SKM-1 (cell line): ENCODE measurements at regions not wholly inside any gene's neighbourhood (a gene's known extent, or its start where the extent isn't known, plus 50 kb on each side); places are given as distances from the start of the nearest gene placed in this dataset.
A peak's percentile ranks its signal among the peaks of the same experiment; 100 is the strongest.
"Not testable (repeated sequence)": the region's sequence is repeated elsewhere in the genome, so short reads cannot be mapped to it uniquely, and the experiment has no call there.

Source experiments
- DNase-seq: peaks from one replicate; lab custom pipeline; 2025; ENCODE audit not compliant: unreplicated experiment; lab: John Stamatoyannopoulos, UW

DNA sequence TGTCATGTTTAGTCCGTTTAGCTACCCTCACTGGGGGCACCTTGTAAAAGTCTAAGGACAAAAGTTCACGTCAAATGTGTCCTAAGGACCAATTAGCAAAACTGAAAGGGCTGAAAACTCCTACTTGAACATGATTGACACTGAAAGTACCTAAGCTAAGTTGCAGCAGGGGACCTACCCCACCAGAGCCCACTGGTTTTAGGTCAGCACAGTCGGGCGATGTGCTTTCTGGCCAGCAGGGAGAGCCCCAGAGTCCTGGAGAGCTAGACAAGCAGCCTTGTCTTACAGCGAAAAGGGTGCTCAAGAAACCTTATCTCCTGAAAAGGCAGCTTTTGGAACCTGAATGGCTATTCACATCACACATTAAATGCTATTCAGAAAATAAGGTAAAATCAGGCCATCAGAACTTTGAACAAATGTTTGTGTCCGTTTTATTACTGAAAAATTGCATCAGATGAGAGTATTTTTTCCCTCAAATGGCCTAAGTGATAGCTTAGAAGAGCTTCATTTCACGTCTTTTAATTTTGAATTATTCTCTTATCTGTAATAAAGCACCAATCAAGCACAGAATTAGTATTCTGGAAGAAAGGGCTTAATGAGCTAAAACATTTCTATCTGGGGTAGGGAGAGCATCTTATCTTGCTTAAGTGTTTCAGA is 52.2 kb upstream of the MKI67 start:
- peak; percentile 25 for DNase-seq

DNA sequence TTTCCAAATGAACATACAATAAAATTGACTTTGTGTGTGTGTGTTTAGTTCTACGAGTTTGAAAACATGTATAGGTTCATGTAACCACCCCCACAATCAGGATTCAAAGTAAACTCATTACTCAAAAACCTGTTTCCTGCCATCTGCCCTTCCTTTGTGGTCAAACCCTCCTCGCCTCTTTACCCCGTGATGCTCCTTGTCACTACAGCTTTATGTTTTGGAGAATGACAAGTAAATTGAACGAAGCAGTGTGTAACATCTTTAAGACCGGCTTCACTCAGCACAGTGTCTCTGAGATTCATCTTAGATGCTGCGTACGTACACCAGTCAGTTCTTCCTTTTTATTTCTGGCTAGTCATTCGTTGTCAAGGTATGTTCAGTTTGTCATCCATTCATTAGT is 54.6 kb upstream of the MKI67 start:
- DNase-seq, result no peak

DNA sequence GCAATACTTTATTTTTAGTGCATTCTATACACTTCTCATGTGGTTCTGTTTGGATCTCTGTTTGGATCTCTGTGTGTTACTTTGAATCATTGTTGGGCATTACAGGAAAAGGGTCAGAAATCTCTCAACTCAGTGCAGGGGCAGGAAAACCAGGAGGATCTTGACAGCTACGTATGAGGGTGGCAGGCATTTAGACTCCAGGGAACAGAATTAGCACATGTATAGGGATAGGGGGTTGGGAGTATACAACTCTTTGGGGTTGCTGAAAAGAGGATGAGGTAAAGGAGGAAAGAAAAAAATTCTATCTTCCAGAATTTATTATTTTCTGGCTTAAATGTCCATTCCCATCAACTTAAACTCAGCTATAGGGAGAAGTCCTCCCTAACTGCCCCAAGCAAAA is 59.4 kb upstream of the MKI67 start:
- no peak for DNase-seq

DNA sequence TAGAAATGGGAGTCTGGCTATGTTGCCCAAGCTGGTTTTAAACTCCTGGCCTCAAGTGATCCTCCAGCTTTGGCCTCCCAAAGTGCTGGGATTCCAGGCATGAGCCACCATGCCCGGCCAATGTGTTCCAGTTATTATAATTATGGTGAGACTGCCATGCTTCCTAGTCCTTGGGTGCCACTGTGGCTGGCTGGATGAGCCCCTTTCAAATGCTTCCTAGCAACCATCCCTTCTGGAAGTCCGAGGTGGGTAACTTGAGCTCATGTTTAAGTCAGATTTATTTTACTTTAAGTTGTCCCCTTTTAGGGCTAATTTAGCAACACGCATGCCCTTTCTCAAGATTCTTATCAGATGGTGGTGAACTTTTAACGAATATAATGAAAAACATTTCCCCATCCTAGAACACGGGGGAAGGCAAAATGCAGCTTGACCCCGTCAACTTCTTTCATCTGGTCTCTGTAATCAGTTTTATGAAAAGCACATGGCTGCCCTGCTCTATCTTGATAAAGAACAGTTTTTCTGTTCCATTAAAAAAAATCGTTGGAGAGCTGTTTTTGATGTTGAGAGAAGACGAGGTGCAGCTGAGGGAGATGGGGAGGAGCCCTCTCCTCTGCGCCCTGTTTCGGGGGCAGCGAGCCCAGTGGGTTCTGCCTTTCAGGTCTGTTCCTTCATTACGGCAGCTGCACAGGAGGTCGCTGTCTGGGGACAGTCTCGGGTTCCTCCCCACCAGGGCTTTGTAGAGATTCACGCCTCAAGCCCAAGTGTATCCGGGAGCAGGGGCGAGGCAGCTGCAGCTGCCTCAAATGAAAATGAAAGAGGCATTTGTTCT is 61.0 kb upstream of the MKI67 start:
- DNase-seq, result no peak

DNA sequence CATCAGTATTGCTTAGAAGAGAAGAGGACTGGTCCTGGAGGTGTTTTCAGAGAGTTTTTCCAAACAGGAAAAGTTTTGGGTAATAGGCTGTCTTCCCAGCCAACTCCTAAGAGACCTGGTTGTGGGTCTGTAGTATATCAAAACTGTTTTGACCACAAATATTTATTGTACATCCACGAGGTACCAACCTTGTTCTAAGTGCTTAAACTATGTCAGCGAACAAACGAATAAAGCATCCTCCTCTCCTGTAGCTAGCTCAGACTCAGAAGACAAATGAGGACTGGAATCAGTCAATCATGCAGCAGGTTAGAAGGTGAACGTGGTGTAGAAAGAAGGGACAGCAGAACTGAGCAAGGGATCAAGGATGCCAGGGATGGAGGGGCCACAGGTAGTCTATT is 61.6 kb upstream of the MKI67 start:
- no peak for DNase-seq

DNA sequence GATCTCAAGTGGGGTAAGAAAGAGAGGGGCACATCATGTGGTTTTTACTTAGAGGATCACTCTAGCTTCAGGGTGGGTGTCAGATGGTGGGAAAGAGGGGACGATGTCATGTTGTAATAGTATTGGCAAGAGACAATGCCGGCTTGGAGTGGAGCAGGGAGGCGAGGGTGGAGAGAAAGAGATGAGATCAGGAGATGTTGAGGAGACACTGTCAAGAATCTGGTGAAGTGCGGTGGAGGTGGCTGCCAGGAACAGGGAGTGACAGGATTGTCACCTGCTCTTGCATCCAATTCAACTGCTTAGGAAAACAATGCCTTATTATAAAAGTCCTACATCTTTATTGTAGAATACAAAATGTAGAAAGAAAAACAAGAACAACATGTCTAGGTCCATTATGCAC is 63.0 kb upstream of the MKI67 start:
- no peak for DNase-seq

DNA sequence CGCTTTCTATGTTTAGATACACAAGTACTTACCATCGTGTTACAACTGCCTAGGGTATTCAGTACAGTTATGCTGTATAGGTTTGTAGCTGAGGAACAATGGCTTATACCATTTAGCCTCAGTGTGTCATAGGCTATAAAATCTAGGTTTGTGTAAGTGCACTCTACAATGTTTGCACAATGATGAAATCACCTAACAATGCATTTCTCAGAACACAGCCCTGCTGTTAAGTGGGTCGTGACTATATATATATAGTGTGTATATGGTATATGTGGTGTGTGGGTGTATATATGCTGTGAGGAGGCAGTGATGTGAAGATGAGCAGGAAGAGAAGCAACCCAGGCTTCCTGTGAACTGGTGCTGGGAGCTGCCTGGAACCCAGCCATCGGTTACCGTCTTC is 65.6 kb upstream of the MKI67 start:
- no peak for DNase-seq

DNA sequence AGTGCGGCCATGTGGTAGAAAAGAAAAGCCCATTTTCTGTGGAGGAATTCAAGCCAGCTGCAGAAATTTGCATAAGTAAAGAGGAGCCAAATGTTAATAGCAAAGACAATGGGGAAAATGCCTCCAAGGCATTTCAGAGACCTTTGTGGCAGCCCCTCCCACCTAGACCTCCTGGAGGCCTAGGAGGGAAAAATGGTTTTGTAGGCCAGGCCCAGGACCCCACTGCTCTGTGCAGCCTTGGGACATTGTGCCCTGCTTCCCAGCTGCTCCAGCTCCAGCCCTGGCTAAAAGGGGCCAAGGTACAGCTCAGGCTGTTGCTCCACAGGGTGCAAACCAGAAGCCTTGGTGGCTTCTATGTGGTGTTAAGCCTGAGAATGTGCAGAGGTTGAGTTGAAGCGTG is 75.6 kb upstream of the MKI67 start:
- DNase-seq, result not testable (repeated sequence)

DNA sequence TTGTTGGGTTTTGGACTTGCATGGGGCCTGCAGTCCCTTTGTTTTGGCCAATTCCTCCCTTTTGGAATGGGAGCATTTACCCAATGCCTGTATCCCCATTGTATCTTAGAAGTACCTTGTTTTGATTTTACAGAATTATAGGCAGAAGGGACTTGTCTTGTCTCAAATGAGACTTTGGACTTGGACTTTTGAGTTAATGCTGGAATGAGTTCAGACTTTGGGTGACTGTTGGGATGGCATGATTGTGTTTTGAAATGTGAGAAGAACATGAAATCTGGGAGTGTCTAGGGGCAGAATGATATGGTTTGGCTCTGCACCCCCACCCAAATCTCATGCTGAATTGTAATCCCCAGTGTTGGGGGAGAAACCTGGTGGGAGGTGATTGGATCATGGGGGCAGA is 76.8 kb upstream of the MKI67 start:
- no peak for DNase-seq

DNA sequence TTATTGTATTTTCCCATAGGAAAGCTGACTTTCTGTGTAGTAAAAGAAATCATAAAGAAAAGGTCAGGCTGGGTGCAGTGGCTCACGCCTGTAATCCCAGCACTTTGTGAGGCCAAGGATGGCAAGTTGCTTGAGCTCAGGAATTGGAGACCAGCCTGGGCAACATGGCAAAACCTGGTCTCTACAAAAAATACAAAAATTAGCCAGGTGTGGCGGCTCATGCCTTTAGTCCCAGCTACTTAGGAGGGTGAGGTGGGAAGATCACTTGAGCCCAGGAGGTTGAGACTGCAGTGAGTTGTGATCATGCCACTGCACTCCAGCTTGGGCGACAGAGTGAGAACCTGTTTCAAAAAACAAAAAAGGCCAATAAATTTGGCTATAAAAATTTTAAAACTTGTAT is 79.4 kb upstream of the MKI67 start:
- not testable (repeated sequence) for DNase-seq

DNA sequence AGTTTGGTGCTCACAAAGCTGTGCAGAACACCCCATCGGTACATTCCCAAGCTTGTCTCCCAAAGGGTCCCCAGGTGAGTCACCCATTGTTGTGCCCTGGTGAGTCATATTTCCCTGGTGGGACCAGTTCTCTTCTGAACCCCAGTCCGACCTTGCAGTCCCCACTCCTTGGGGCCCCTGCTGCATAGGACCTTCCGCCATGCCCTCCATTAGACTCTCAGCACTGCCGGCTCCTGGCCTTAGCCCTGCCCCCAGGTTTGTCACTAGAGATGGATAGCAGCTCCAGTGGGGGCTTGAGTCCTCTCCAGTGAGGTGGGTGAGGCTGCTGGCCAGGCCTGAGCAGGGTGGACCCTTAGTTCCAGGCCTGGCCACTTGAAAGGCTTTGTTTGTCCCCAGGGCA is 80.5 kb upstream of the MKI67 start:
- no peak for DNase-seq

DNA sequence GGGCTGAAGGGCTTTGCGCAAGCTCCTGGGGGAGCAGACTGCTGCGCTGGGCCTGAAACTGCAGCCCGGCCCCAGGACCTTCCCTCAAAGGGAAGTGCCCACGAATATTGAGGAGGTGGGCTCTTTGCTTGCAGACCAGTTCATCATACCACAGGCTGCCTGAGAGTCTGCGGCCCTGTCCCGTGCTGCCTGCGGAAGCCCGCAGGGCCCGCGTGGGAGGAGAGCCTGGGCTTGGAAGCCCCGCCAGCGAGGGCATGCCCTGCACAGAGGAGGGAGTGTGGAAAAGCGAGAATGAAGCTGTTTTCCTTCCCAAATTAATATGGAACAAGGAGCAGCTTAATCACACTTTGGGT is 83.6 kb upstream of the MKI67 start:
- no peak for DNase-seq

DNA sequence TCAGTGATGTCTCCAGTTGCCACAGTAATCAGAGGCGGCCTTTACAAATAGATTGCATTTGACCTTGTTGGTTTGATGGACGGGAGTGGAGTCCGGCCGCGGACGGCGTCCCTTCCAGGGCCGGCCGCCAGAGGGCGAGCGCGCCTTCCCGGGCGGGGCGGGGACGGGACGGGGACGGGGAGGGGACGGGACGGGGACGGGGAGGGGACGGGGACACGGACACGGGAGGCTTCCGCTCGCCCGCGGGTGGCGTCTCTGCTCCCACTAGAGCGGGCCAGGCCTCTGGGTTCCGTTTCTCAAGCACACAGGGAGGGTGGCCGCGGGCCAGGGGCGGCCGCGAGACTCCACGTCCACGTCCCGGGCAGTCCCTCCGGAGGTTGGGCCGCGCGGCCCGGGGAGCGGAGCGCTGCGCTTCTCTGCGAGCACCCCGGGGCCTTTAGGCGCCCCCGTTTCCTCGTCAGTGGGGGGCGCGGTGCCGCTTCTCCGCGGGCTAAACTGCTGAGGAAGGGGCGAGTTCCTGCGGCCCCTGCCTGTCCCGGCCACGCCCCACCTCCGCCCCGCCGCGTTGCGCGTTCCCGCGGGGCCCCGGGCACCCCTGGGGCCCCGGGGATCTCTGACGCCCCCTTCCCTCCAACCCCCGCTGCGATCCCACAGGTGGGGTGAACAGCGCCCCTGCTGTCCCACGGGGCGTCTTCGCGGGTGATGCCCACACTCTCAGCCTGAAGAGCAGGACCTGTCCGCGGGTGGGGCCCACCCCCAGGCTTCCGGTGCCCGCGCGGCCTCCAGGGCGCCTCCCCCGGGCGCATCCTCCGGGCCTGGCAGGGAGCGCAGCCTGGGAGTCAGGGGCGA is 84.2 kb upstream of the MKI67 start:
- peak; percentile 25 for DNase-seq

DNA sequence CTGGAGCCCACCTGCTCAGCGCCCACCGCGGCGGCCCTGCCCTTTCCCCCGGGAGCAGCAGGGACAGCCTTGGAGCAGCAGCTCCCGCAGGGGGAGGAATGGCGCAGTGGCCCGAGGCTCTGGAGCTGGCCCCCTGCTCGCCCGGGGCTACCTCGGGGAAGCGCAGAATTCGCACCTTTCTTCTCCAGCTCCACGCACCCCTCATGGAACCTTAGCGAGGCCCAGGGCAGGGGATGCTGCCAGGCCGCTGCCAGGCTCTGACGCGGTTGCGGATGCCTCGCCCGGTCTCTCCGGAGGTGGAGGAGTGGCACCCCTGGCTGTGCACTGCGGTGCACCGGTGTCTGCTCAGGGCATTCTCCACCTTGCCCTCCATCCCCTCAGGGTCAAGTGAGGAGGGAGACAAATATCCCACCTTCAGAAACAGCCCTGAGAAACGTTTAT is 84.9 kb upstream of the MKI67 start:
- DNase-seq, result no peak

DNA sequence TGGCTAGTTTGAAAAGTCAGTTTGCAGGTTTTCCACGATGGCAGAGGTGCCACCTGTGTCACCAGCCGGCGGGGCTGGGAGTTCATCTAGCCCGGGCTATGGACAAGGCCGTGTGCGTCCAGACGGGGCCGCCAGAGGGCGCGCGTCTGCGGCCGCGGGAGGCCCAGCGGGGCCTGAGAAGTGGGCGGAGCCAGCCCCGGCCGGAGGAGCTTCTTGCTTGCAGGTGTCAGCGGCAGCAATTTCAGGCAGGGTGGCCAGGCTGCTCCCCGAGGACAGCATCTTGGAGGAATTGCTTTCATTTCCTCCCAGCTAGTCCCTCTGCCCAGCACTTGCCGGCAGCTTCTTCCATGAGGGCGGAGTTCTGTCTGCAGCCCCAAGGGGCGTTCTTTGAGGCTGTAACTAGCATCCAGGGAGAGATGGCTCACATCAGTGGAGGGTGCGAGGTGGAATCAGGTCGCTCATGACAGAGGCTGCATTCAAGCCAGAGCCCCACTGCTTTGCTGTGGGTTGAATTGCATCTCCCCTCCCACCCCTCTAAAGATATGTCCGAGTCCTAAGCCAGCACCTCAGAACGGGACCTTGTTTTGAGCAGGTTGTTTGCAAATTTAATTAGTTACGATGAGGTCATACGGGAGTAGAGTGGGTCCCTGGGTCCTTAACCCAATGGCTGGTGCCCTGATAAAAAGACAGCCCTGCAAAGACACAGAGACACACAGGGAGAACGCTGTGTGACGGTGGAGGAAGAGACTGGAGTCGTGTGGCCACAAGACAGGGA is 85.9 kb upstream of the MKI67 start:
- DNase-seq, result peak; percentile 63

DNA sequence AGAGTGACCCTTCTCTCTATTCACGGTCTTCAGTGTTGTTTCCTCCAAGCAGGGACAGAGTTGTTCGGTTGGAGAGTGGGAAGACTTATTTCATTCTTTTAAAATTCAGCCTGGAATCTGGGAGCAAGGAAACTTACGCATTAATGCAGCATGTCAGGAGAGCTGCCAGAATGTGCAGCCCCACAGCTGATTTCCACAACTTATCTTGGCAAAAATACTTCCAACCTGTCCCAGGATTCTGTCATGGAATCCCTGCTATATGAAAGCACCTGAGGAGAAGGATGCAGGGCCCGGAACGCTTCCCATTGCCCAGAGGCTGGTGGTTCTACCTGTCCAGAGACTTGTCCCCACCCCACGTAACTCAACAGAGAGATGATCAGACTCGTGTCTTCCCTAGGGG is 86.9 kb upstream of the MKI67 start:
- no peak for DNase-seq

DNA sequence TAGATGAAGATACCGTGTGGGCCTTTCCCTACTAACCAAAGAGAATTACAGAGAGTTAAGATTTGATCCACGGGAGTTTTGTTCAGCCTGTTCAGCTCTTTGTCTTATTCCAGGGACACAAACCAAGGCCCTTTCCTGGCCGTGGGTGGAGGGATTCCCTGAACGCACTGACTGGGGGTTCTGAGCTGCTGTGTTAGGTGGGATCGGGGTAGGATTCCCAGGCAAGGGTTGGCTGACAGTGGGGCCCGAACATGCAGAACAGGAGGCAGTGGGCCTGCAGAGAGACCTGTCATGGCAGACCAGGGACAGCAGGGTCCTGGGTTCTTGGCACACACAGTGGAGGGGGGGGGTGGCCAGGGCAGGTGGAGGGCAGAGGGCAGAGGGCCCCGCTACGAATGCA is 89.5 kb upstream of the MKI67 start:
- DNase-seq, result no peak

DNA sequence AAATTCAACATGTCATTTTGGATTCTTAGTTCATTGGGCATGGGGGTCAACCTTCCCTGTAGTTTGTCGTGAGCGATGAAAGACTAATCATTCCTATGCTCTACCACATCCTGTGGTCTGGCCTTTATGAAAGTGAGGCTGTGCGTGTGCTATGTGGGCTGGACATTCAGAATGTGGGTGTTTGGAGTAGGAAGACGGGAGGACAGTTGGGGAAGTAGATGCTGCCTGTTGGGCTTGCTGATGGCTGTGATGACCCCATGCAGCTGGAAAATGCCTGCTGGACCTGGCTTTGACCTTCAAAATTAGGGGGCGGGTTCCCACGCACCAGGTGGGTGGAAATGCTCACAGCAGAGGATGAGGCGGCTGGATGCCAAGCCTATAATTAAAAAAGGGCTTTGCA is 90.9 kb upstream of the MKI67 start:
- no peak for DNase-seq

DNA sequence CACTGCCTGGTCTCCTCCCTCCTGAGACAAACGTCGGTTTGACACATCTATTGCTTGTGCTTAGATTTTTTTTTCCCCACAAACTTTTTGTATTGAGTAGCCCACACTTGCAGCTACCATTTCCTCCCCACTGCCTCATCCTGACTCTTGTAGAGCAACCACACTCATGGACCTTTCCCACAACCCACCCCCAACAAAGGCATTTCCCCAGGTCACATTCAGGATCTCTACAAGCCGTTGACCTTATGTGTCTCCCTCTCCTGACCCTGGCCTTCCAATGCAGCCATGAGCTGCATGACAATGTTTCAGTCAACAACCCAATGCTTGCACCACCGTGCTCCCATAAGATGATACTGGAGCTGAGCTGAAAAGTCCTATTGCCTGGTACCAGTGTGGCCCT is 91.9 kb upstream of the MKI67 start:
- DNase-seq, result no peak

DNA sequence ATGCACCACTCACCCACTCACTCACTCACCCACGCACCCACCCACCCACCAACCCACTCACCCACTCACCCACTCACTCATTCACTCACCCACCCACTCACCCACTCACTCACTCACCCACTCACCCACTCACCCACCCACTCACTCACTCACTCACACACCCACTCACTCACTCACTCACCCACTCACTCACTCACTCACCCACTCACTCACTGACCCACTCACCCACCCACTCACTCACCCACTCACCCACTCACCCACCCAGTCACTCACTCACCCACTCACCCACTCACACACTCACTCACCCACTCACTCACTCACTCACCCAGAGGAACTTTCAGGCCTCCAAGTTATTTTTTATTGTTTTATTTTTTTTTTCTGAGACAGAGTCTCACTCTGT is 93.1 kb upstream of the MKI67 start:
- DNase-seq, result no peak

DNA sequence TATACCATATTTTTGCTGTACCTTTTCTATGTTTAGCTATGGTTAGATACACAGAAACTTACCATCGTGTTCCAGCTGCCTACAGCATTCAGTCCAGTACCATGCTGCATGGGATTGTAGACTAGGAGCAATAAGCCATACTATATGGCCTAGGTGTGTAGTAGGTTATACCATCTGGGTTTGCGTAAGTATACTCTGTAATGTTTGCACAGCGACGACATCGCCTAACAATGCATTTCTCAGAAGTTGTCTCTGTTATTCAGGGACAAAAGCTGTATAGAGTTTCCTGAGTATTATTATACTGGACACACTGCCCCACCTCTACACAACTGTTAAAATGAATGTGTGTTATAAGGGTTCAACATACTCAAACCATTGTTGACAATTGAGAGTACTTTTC is 93.8 kb upstream of the MKI67 start:
- no peak for DNase-seq
